ENCODE measurements at regions not wholly inside any gene's neighbourhood (a gene's known extent, or its start where the extent isn't known, plus 50 kb on each side); places are given as distances from the start of the nearest gene placed in this dataset.

- Histone ChIP-seq H3K27ac (ENCODE audit: low read depth, low read length) (no peak overlapping the region), H3K9me3 (ENCODE audit: control insufficient read depth in 1 of 2, low read length in 2 of 2) (no peaks in the 10 kb centered on the region), H3K36me3 (ENCODE audit: control insufficient read depth in 1 of 2, insufficient read depth in 2 of 2, low read length in 2 of 2) (no peaks in the 10 kb centered on the region), H3K27me3 (ENCODE audit: control insufficient read depth in 1 of 2, insufficient read depth in 2 of 2, low read length in 2 of 2) (no peaks in the 10 kb centered on the region), H3K4me1 (ENCODE audit: control insufficient read depth in 1 of 2, insufficient read depth in 2 of 2, low read length in 2 of 2) (no peaks in the 10 kb centered on the region), H3K4me3 (ENCODE audit: low read depth in 1 of 2, low read length in 2 of 2) (no peak overlapping the region), H3K9ac (ENCODE audit: low read depth in 1 of 2, low read length in 2 of 2) (no peak overlapping the region)
Observed at GRCh38 chr7:41608447-41608846, 94.4 kb downstream of the INHBA start.

GRCh38 chr7:41603985-41604384, 98.9 kb downstream of the INHBA start:
- no peaks in the 10 kb centered on the region for H3K27me3 ChIP-seq (ENCODE audit: control insufficient read depth in 1 of 2, insufficient read depth in 2 of 2, low read length in 2 of 2)
- H3K36me3 ChIP-seq (ENCODE audit: control insufficient read depth in 1 of 2, insufficient read depth in 2 of 2, low read length in 2 of 2): no peaks in the 10 kb centered on the region
- no peaks in the 10 kb centered on the region for H3K9me3 ChIP-seq (ENCODE audit: control insufficient read depth in 1 of 2, low read length in 2 of 2)
- H3K4me3 ChIP-seq (ENCODE audit: low read depth in 1 of 2, low read length in 2 of 2): no peak overlapping the region
- H3K4me1 ChIP-seq (ENCODE audit: control insufficient read depth in 1 of 2, insufficient read depth in 2 of 2, low read length in 2 of 2): no peaks in the 10 kb centered on the region
- no peak overlapping the region for H3K9ac ChIP-seq (ENCODE audit: low read depth in 1 of 2, low read length in 2 of 2)
- H3K27ac ChIP-seq (ENCODE audit: low read depth, low read length): no peak overlapping the region

GRCh38 chr7:41599760-41600159, 103.1 kb downstream of the INHBA start:
- no peaks in the 10 kb centered on the region for H3K4me1 ChIP-seq (ENCODE audit: control insufficient read depth in 1 of 2, insufficient read depth in 2 of 2, low read length in 2 of 2)
- H3K9me3 ChIP-seq (ENCODE audit: control insufficient read depth in 1 of 2, low read length in 2 of 2): peaks cover 0 to 2% of the 10 kb centered on the region in 2 donors
- H3K27me3 ChIP-seq (ENCODE audit: control insufficient read depth in 1 of 2, insufficient read depth in 2 of 2, low read length in 2 of 2): no peaks in the 10 kb centered on the region
- no peak overlapping the region for H3K9ac ChIP-seq (ENCODE audit: low read depth in 1 of 2, low read length in 2 of 2)
- H3K4me3 ChIP-seq (ENCODE audit: low read depth in 1 of 2, low read length in 2 of 2): no peak overlapping the region
- H3K27ac ChIP-seq (ENCODE audit: low read depth, low read length): no peak overlapping the region
- no peaks in the 10 kb centered on the region for H3K36me3 ChIP-seq (ENCODE audit: control insufficient read depth in 1 of 2, insufficient read depth in 2 of 2, low read length in 2 of 2)

GRCh38 chr7:41592794-41593193, 110.1 kb downstream of the INHBA start:
- Histone ChIP-seq H3K4me1 (ENCODE audit: control insufficient read depth in 1 of 2, insufficient read depth in 2 of 2, low read length in 2 of 2) (no peaks in the 10 kb centered on the region), H3K36me3 (ENCODE audit: control insufficient read depth in 1 of 2, insufficient read depth in 2 of 2, low read length in 2 of 2) (no peaks in the 10 kb centered on the region), H3K27me3 (ENCODE audit: control insufficient read depth in 1 of 2, insufficient read depth in 2 of 2, low read length in 2 of 2) (no peaks in the 10 kb centered on the region), H3K27ac (ENCODE audit: low read depth, low read length) (no peak overlapping the region), H3K9ac (ENCODE audit: low read depth in 1 of 2, low read length in 2 of 2) (no peak overlapping the region), H3K9me3 (ENCODE audit: control insufficient read depth in 1 of 2, low read length in 2 of 2) (peaks cover 0 to 2% of the 10 kb centered on the region in 2 donors), H3K4me3 (ENCODE audit: low read depth in 1 of 2, low read length in 2 of 2) (no peak overlapping the region)

GRCh38 chr7:41592236-41592635, 110.7 kb downstream of the INHBA start:
- Histone ChIP-seq H3K36me3 (ENCODE audit: control insufficient read depth in 1 of 2, insufficient read depth in 2 of 2, low read length in 2 of 2) (no peaks in the 10 kb centered on the region), H3K4me3 (ENCODE audit: low read depth in 1 of 2, low read length in 2 of 2) (no peak overlapping the region), H3K27ac (ENCODE audit: low read depth, low read length) (no peak overlapping the region), H3K9me3 (ENCODE audit: control insufficient read depth in 1 of 2, low read length in 2 of 2) (peaks cover 0 to 2% of the 10 kb centered on the region in 2 donors), H3K4me1 (ENCODE audit: control insufficient read depth in 1 of 2, insufficient read depth in 2 of 2, low read length in 2 of 2) (no peaks in the 10 kb centered on the region), H3K27me3 (ENCODE audit: control insufficient read depth in 1 of 2, insufficient read depth in 2 of 2, low read length in 2 of 2) (no peaks in the 10 kb centered on the region), H3K9ac (ENCODE audit: low read depth in 1 of 2, low read length in 2 of 2) (no peak overlapping the region)

GRCh38 chr7:41590986-41591385, 111.9 kb downstream of the INHBA start:
- Histone ChIP-seq H3K4me3 (ENCODE audit: low read depth in 1 of 2, low read length in 2 of 2) (no peak overlapping the region), H3K36me3 (ENCODE audit: control insufficient read depth in 1 of 2, insufficient read depth in 2 of 2, low read length in 2 of 2) (no peaks in the 10 kb centered on the region), H3K27ac (ENCODE audit: low read depth, low read length) (no peak overlapping the region), H3K9ac (ENCODE audit: low read depth in 1 of 2, low read length in 2 of 2) (no peak overlapping the region), H3K4me1 (ENCODE audit: control insufficient read depth in 1 of 2, insufficient read depth in 2 of 2, low read length in 2 of 2) (no peaks in the 10 kb centered on the region), H3K27me3 (ENCODE audit: control insufficient read depth in 1 of 2, insufficient read depth in 2 of 2, low read length in 2 of 2) (no peaks in the 10 kb centered on the region), H3K9me3 (ENCODE audit: control insufficient read depth in 1 of 2, low read length in 2 of 2) (no peaks in the 10 kb centered on the region)

- Histone ChIP-seq H3K27ac (ENCODE audit: low read depth, low read length) (no peak overlapping the region), H3K36me3 (ENCODE audit: control insufficient read depth in 1 of 2, insufficient read depth in 2 of 2, low read length in 2 of 2) (no peaks in the 10 kb centered on the region), H3K9me3 (ENCODE audit: control insufficient read depth in 1 of 2, low read length in 2 of 2) (no peaks in the 10 kb centered on the region), H3K4me3 (ENCODE audit: low read depth in 1 of 2, low read length in 2 of 2) (no peak overlapping the region), H3K4me1 (ENCODE audit: control insufficient read depth in 1 of 2, insufficient read depth in 2 of 2, low read length in 2 of 2) (no peaks in the 10 kb centered on the region), H3K27me3 (ENCODE audit: control insufficient read depth in 1 of 2, insufficient read depth in 2 of 2, low read length in 2 of 2) (no peaks in the 10 kb centered on the region), H3K9ac (ENCODE audit: low read depth in 1 of 2, low read length in 2 of 2) (no peak overlapping the region)
Observed at GRCh38 chr7:41588341-41588740, 114.5 kb downstream of the INHBA start.

- Histone ChIP-seq H3K27me3 (ENCODE audit: control insufficient read depth in 1 of 2, insufficient read depth in 2 of 2, low read length in 2 of 2) (no peaks in the 10 kb centered on the region), H3K27ac (ENCODE audit: low read depth, low read length) (no peak overlapping the region), H3K9me3 (ENCODE audit: control insufficient read depth in 1 of 2, low read length in 2 of 2) (no peaks in the 10 kb centered on the region), H3K9ac (ENCODE audit: low read depth in 1 of 2, low read length in 2 of 2) (no peak overlapping the region), H3K4me1 (ENCODE audit: control insufficient read depth in 1 of 2, insufficient read depth in 2 of 2, low read length in 2 of 2) (no peaks in the 10 kb centered on the region), H3K4me3 (ENCODE audit: low read depth in 1 of 2, low read length in 2 of 2) (no peak overlapping the region), H3K36me3 (ENCODE audit: control insufficient read depth in 1 of 2, insufficient read depth in 2 of 2, low read length in 2 of 2) (no peaks in the 10 kb centered on the region)
Observed at GRCh38 chr7:41586931-41587640, 115.8 kb downstream of the INHBA start.

GRCh38 chr7:41584746-41585145, 118.1 kb downstream of the INHBA start:
- Histone ChIP-seq H3K9ac (ENCODE audit: low read depth in 1 of 2, low read length in 2 of 2) (no peak overlapping the region), H3K27me3 (ENCODE audit: control insufficient read depth in 1 of 2, insufficient read depth in 2 of 2, low read length in 2 of 2) (no peaks in the 10 kb centered on the region), H3K27ac (ENCODE audit: low read depth, low read length) (no peak overlapping the region), H3K36me3 (ENCODE audit: control insufficient read depth in 1 of 2, insufficient read depth in 2 of 2, low read length in 2 of 2) (no peaks in the 10 kb centered on the region), H3K4me1 (ENCODE audit: control insufficient read depth in 1 of 2, insufficient read depth in 2 of 2, low read length in 2 of 2) (no peaks in the 10 kb centered on the region), H3K4me3 (ENCODE audit: low read depth in 1 of 2, low read length in 2 of 2) (no peak overlapping the region), H3K9me3 (ENCODE audit: control insufficient read depth in 1 of 2, low read length in 2 of 2) (no peaks in the 10 kb centered on the region)

GRCh38 chr7:41582116-41582515, 120.8 kb downstream of the INHBA start:
- no peaks in the 10 kb centered on the region for H3K36me3 ChIP-seq (ENCODE audit: control insufficient read depth in 1 of 2, insufficient read depth in 2 of 2, low read length in 2 of 2)
- H3K4me3 ChIP-seq (ENCODE audit: low read depth in 1 of 2, low read length in 2 of 2): no peak overlapping the region
- no peaks in the 10 kb centered on the region for H3K9me3 ChIP-seq (ENCODE audit: control insufficient read depth in 1 of 2, low read length in 2 of 2)
- no peak overlapping the region for H3K27ac ChIP-seq (ENCODE audit: low read depth, low read length)
- no peaks in the 10 kb centered on the region for H3K4me1 ChIP-seq (ENCODE audit: control insufficient read depth in 1 of 2, insufficient read depth in 2 of 2, low read length in 2 of 2)
- no peaks in the 10 kb centered on the region for H3K27me3 ChIP-seq (ENCODE audit: control insufficient read depth in 1 of 2, insufficient read depth in 2 of 2, low read length in 2 of 2)
- no peak overlapping the region for H3K9ac ChIP-seq (ENCODE audit: low read depth in 1 of 2, low read length in 2 of 2)

- no peaks in the 10 kb centered on the region for H3K9me3 ChIP-seq (ENCODE audit: control insufficient read depth in 1 of 2, low read length in 2 of 2)
- no peaks in the 10 kb centered on the region for H3K36me3 ChIP-seq (ENCODE audit: control insufficient read depth in 1 of 2, insufficient read depth in 2 of 2, low read length in 2 of 2)
- no peaks in the 10 kb centered on the region for H3K4me1 ChIP-seq (ENCODE audit: control insufficient read depth in 1 of 2, insufficient read depth in 2 of 2, low read length in 2 of 2)
- H3K27me3 ChIP-seq (ENCODE audit: control insufficient read depth in 1 of 2, insufficient read depth in 2 of 2, low read length in 2 of 2): no peaks in the 10 kb centered on the region
- no peak overlapping the region for H3K9ac ChIP-seq (ENCODE audit: low read depth in 1 of 2, low read length in 2 of 2)
- H3K4me3 ChIP-seq (ENCODE audit: low read depth in 1 of 2, low read length in 2 of 2): no peak overlapping the region
- H3K27ac ChIP-seq (ENCODE audit: low read depth, low read length): no peak overlapping the region
Observed at GRCh38 chr7:41581041-41581440, 121.8 kb downstream of the INHBA start.

Measured in duodenal mucosa (tissue), 2 donors.